EH (cell line): ENCODE measurements at regions not wholly inside any gene's neighbourhood (a gene's known extent, or its start where the extent isn't known, plus 50 kb on each side); places are given as distances from the start of the nearest gene placed in this dataset.

Experiments used
- DNase-seq: peaks from one replicate; pipeline ENCODE4 v3.0.0-alpha.2; 2015; ENCODE audit warnings: low read depth

- no peak for DNase-seq
Observed at GRCh38 chr1:30514137-30514654, 209.2 kb downstream of the MATN1 start.

- no peak for DNase-seq
Observed at GRCh38 chr1:30513396-30514136, 209.8 kb downstream of the MATN1 start.

DNA sequence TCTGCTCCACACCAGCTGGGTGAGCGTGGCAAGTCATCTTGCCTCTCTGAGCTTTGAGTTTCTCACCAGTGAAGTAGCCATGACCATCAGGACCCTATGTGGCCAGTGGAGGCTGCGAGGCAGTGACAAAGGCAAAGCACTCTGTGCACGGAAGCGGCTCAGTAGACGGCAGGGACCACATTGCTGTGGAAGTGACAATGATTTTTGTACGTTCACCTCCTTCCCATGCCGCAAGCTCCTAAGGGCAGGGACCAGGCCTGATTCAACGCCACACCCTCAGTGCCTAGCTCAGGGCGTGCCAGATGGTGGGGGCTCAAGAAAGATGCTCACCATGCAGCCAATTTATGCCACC, 210.5 kb downstream of the MATN1 start:
- no peak for DNase-seq

DNA sequence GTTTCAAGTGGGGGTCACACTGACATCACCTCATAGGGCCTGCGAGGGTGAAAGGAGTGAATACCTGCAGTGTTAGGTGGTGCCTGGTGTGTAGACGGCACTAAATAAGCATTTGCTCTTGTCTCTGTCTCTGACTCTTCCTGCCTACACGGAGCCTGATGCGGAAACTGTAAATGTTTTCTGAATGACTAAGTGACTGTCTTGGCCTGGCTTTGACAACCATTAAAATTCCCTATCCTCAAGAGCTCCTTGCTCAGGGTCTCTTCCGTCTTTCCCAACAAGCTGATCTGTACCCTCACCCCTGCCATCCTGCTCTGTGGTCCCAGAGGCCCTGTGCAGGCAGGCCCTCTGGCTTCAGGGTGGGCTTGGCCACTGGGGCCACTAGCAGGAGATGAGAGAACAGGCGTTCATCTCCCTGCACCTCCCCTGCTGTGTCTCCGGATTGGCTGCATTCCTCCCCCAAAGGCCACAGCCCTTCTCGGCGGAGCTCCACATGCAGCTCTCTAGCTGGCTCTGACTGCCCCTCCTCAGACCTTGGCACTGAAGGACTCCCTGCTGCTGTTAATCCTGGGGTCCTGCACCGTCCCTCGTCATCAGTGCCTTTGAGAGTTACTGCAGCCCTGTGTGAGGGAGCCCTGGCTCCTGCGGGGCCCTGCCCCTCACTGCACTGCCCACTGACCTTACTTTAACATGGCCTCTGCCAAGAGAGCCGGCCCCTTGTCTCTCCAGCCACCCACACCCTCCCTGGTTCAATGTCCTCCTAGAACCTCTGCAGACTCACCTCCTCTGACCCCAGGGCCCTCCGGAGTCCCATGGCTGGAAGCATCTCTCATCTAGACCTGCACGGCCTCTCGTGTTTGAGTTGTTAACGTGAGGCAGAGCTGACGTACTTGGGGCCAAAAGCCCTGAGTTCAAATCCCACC, 211.1 kb downstream of the MATN1 start:
- peak; percentile 86 for DNase-seq

- no peak for DNase-seq
Observed at GRCh38 chr1:30511563-30511962, 211.8 kb downstream of the MATN1 start.

GRCh38 chr1:30511106-30511505, 212.3 kb downstream of the MATN1 start:
- DNase-seq = no peak

- DNase-seq = no peak
Observed at GRCh38 chr1:30509670-30510069, 213.7 kb downstream of the MATN1 start.

- no peak for DNase-seq
Observed at GRCh38 chr1:30508611-30509010, 214.8 kb downstream of the MATN1 start.

GRCh38 chr1:30508175-30508448, 215.3 kb downstream of the MATN1 start:
- no peak for DNase-seq

GRCh38 chr1:30507401-30508174, 215.8 kb downstream of the MATN1 start:
- DNase-seq = no peak

GRCh38 chr1:30507016-30507312, 216.4 kb downstream of the MATN1 start:
- no peak for DNase-seq

- no peak for DNase-seq
Observed at GRCh38 chr1:30506291-30507015, 216.9 kb downstream of the MATN1 start.

GRCh38 chr1:30505853-30506252, 217.5 kb downstream of the MATN1 start:
- DNase-seq = no peak

- DNase-seq = no peak
Observed at GRCh38 chr1:30492451-30492850, 230.9 kb downstream of the MATN1 start.

DNA sequence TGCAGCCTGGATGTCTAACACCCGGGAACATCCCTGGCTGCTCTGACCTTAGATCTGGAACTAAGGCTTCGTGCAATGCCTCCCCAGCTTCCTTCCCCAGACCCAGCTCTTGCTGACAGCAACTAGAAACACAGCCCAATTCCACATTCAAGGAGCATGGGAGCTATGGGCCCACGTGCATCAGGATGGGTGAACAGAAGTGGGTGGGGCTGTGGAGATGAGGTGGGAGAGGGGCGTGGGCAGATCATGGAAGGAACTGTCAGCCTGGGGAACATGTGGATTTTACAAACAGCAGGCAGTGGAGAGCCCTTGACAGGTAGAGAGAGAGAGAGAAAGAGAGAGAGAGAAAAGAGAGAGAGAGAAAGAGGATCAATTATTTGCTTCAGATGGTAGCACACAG, 231.6 kb downstream of the MATN1 start:
- no peak for DNase-seq

DNA sequence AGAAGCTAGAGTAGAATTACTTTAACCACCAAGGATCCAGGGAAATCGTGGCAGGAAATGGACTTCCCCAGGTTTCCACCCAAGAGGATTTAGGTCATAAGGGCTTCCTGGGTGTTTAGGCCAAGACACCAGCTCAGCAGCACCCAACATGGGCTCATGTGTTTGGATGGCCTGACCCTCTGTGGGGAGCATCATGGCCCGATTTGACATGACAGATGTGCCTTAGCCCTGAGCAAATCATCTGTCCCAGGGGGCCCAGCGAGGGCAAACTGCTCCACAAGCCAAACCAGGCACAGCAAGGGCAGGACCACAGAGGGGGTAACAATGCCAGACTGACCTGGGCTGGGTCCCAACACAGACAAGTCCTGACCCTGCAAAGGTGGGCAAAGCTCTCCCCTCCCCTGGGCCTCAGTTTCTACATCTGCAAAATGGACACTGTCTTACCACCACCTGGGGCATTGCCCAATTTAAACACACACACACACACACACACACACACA, 232.8 kb downstream of the MATN1 start:
- no peak for DNase-seq

- DNase-seq = no peak
Observed at GRCh38 chr1:30489737-30490389, 233.5 kb downstream of the MATN1 start.

- no peak for DNase-seq
Observed at GRCh38 chr1:30488324-30488913, 235.0 kb downstream of the MATN1 start.

DNA sequence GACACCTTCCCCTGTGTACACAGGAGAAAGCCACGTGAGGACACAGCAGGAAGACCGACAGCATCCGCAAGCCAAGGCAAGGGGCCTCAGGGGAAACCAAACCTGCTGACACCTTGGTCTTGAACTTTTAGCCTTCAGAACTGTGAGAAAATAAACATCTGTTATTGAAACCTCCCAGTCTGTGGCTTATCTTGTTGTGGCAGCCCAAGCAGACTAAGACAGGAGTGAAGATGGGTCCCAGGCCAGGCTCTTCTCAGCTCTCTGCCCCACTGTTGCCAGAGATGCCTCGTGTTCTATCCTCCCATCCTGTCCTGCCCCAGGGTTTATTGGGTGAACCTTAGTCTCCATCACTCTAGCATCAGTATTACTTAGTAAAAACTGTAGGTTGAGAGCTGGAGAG, 236.3 kb downstream of the MATN1 start:
- DNase-seq = no peak

GRCh38 chr1:30485072-30485471, 238.3 kb downstream of the MATN1 start:
- DNase-seq = no peak

DNA sequence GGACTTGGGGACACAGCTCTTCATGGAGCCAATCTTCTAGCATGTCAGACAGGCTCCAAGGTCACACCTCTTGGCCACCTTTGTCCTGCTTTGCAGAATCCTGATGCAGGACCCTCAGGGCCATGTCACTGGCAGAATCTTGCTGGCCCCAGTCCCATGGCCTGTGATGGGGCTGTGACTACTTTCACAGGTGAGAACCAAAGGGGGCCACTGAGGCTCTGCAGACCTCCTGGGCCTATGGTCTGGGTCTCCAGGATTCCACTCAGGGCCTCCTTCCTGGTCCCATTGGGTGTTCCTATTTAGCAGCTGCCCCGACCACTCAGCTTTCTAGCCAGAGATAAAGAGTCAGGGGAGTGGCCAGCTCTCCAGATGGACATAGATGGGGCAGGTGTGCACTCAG, 238.7 kb downstream of the MATN1 start:
- no peak for DNase-seq
